ENCODE measurements at regions not wholly inside any gene's neighbourhood (a gene's known extent, or its start where the extent isn't known, plus 50 kb on each side); places are given as distances from the start of the nearest gene placed in this dataset.

- no peaks in the 10 kb centered on the region for H3K36me3 ChIP-seq (ENCODE audit: control insufficient read depth in 4 of 4, insufficient read depth in 4 of 4, low read length in 3 of 4)
- DNase-seq, result peak; percentile 1 to 9 (median 2)
- peaks cover 0 to 4% (median 1%) of the 10 kb centered on the region in 4 experiments for H3K4me1 ChIP-seq (ENCODE audit: control extremely low read depth in 1 of 4, control insufficient read depth in 4 of 4, insufficient read depth in 4 of 4, low read length in 3 of 4)
- no peaks in the 10 kb centered on the region for H3K9me3 ChIP-seq (ENCODE audit: control extremely low read depth in 1 of 5, control insufficient read depth in 4 of 5, insufficient read depth in 2 of 5, low read depth in 1 of 5, low read length in 4 of 5)
- no peak overlapping the region for H3K27ac ChIP-seq (ENCODE audit: insufficient read depth in 1 of 2, low read depth in 1 of 2, low read length in 2 of 2, poor library complexity in 1 of 2, severe bottlenecking in 2 of 2)
- peak overlapping the region in 3 of 7 experiments; percentile 5 to 45 (median 37) for H3K4me3 ChIP-seq (ENCODE audit: control insufficient read depth in 1 of 7, extremely low read depth in 1 of 7, insufficient read depth in 4 of 7, low read depth in 2 of 7, low read length in 6 of 7)
- WGBS (ENCODE audit: insufficient coverage), result 2% methylated on average over 97 of the region's 98 CpGs
- CTCF ChIA-PET, result no interaction called here
- H3K27me3 ChIP-seq (replicated peaks in 2 of 5; ENCODE audit: control insufficient read depth in 4 of 5, insufficient read depth in 5 of 5, low read length in 4 of 5), result peaks cover 8 to 54% (median 27%) of the 10 kb centered on the region in 5 experiments
- POLR2A ChIA-PET, result no interaction called here
Observed at GRCh38 chr7:153886506-153887441, 165.4 kb upstream of the DPP6 start.

DNA sequence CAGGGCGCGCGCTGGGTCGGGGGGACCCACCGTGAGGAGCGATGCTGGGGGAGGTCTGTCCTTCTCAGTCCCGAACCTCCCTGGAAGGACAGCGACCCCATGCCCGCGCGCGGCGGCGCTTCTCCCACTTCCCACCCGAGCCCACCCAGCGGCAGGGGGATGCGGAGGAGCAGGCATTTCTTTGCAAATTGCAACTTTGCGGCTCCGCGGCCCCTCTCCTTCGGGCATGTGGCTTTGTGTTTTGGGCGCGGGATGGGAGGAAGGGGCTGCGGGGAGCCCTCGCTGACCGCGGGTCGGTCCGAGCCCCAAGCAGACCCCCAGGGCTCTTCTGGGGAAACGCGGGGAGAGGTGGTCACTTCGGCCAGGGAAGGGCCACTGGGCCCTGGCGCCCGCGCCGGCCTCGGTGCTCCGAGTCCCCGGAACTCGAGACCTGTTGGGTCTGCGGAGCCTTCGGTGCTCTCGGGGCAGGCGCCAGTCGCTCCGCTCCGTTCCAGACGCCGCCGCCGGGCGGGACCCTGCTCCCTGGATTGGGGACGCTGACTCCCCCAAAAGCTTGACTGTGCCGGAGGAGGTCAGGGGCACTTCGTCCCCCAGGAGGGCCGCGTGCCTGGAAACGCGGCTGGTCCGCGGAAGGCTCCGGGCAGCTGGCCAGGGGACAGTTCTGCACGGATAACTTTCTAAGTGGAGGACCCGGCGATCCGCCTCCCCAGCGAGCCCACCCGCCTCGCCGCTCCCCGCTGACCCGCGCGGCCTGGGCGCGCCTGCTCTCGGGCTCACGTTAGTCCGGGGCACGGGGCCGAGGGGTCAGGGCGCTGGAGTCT, 164.2 kb upstream of the DPP6 start:
- no peak overlapping the region for H3K27ac ChIP-seq (ENCODE audit: insufficient read depth in 1 of 2, low read depth in 1 of 2, low read length in 2 of 2, poor library complexity in 1 of 2, severe bottlenecking in 2 of 2)
- H3K36me3 ChIP-seq (ENCODE audit: control insufficient read depth in 4 of 4, insufficient read depth in 4 of 4, low read length in 3 of 4), result no peaks in the 10 kb centered on the region
- H3K27me3 ChIP-seq (replicated peaks in 2 of 5; ENCODE audit: control insufficient read depth in 4 of 5, insufficient read depth in 5 of 5, low read length in 4 of 5), result peaks cover 8 to 54% (median 27%) of the 10 kb centered on the region in 5 experiments
- POLR2A ChIA-PET, result no interaction called here
- WGBS (ENCODE audit: insufficient coverage), result 3% methylated on average over 58 of the region's 82 CpGs
- CTCF ChIA-PET, result no interaction called here
- peaks cover 0 to 4% (median 1%) of the 10 kb centered on the region in 4 experiments for H3K4me1 ChIP-seq (ENCODE audit: control extremely low read depth in 1 of 4, control insufficient read depth in 4 of 4, insufficient read depth in 4 of 4, low read length in 3 of 4)
- H3K4me3 ChIP-seq (ENCODE audit: control insufficient read depth in 1 of 7, extremely low read depth in 1 of 7, insufficient read depth in 4 of 7, low read depth in 2 of 7, low read length in 6 of 7), result no peak overlapping the region
- H3K9me3 ChIP-seq (ENCODE audit: control extremely low read depth in 1 of 5, control insufficient read depth in 4 of 5, insufficient read depth in 2 of 5, low read depth in 1 of 5, low read length in 4 of 5), result no peaks in the 10 kb centered on the region
- no peak for DNase-seq

- Histone ChIP-seq H3K27ac (ENCODE audit: insufficient read depth in 1 of 2, low read depth in 1 of 2, low read length in 2 of 2, poor library complexity in 1 of 2, severe bottlenecking in 2 of 2) (no peak overlapping the region), H3K4me3 (ENCODE audit: control insufficient read depth in 1 of 7, extremely low read depth in 1 of 7, insufficient read depth in 4 of 7, low read depth in 2 of 7, low read length in 6 of 7) (no peak overlapping the region), H3K27me3 (replicated peaks in 2 of 5; ENCODE audit: control insufficient read depth in 4 of 5, insufficient read depth in 5 of 5, low read length in 4 of 5) (peaks cover 0 to 34% (median 23%) of the 10 kb centered on the region in 5 experiments), H3K9me3 (ENCODE audit: control extremely low read depth in 1 of 5, control insufficient read depth in 4 of 5, insufficient read depth in 2 of 5, low read depth in 1 of 5, low read length in 4 of 5) (no peaks in the 10 kb centered on the region), H3K4me1 (ENCODE audit: control extremely low read depth in 1 of 4, control insufficient read depth in 4 of 4, insufficient read depth in 4 of 4, low read length in 3 of 4) (peaks cover 0 to 2% (median 0%) of the 10 kb centered on the region in 4 experiments), H3K36me3 (ENCODE audit: control insufficient read depth in 4 of 4, insufficient read depth in 4 of 4, low read length in 3 of 4) (no peaks in the 10 kb centered on the region)
- WGBS (ENCODE audit: insufficient coverage), result 94% methylated on average over 4 of the region's 6 CpGs
- POLR2A ChIA-PET, result no interaction called here
- DNase-seq, result no peak
- CTCF ChIA-PET, result no interaction called here
Observed at GRCh38 chr7:153891990-153892389, 160.2 kb upstream of the DPP6 start.

GRCh38 chr7:153902862-153903261, 149.3 kb upstream of the DPP6 start:
- ChIA-PET CTCF (no interaction called here), POLR2A (no interaction called here)
- DNase-seq, result no peak
- Histone ChIP-seq H3K9me3 (ENCODE audit: control extremely low read depth in 1 of 5, control insufficient read depth in 4 of 5, insufficient read depth in 2 of 5, low read depth in 1 of 5, low read length in 4 of 5) (no peaks in the 10 kb centered on the region), H3K27me3 (replicated peaks in 2 of 5; ENCODE audit: control insufficient read depth in 4 of 5, insufficient read depth in 5 of 5, low read length in 4 of 5) (no peaks in the 10 kb centered on the region), H3K27ac (ENCODE audit: insufficient read depth in 1 of 2, low read depth in 1 of 2, low read length in 2 of 2, poor library complexity in 1 of 2, severe bottlenecking in 2 of 2) (no peak overlapping the region), H3K36me3 (ENCODE audit: control insufficient read depth in 4 of 4, insufficient read depth in 4 of 4, low read length in 3 of 4) (no peaks in the 10 kb centered on the region), H3K4me1 (ENCODE audit: control extremely low read depth in 1 of 4, control insufficient read depth in 4 of 4, insufficient read depth in 4 of 4, low read length in 3 of 4) (no peaks in the 10 kb centered on the region), H3K4me3 (ENCODE audit: control insufficient read depth in 1 of 7, extremely low read depth in 1 of 7, insufficient read depth in 4 of 7, low read depth in 2 of 7, low read length in 6 of 7) (no peak overlapping the region)
- 85% methylated on average over 3 of the region's 3 CpGs for WGBS (ENCODE audit: insufficient coverage)

DNA sequence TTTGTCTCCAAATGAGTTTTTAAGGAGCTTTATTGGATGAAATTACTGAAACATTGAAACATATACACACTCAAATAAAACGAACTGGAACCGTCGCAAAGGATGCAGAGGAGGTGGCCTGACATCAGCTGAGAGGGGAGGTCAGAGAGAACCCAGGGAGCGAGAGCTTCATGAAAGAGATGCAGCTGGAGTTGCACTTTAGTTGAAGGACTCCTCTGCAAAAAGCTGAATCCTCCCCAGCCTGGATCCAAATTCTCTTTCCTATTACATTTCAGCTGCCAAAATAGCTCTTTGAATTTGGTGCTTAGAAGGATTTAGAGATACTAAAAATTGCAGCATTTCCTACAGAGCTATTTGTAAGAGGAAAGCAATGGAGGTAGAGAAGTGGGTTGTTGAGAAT, 140.0 kb upstream of the DPP6 start:
- H3K4me3 ChIP-seq (ENCODE audit: control insufficient read depth in 1 of 7, extremely low read depth in 1 of 7, insufficient read depth in 4 of 7, low read depth in 2 of 7, low read length in 6 of 7), result no peak overlapping the region
- DNase-seq, result no peak
- POLR2A ChIA-PET, result no interaction called here
- no peaks in the 10 kb centered on the region for H3K9me3 ChIP-seq (ENCODE audit: control extremely low read depth in 1 of 5, control insufficient read depth in 4 of 5, insufficient read depth in 2 of 5, low read depth in 1 of 5, low read length in 4 of 5)
- H3K27ac ChIP-seq (ENCODE audit: insufficient read depth in 1 of 2, low read depth in 1 of 2, low read length in 2 of 2, poor library complexity in 1 of 2, severe bottlenecking in 2 of 2), result no peak overlapping the region
- CTCF ChIA-PET, result no interaction called here
- H3K4me1 ChIP-seq (ENCODE audit: control extremely low read depth in 1 of 4, control insufficient read depth in 4 of 4, insufficient read depth in 4 of 4, low read length in 3 of 4), result no peaks in the 10 kb centered on the region
- H3K36me3 ChIP-seq (ENCODE audit: control insufficient read depth in 4 of 4, insufficient read depth in 4 of 4, low read length in 3 of 4), result no peaks in the 10 kb centered on the region
- no peaks in the 10 kb centered on the region for H3K27me3 ChIP-seq (replicated peaks in 2 of 5; ENCODE audit: control insufficient read depth in 4 of 5, insufficient read depth in 5 of 5, low read length in 4 of 5)
- WGBS (ENCODE audit: insufficient coverage), result 97% methylated on average over 4 of the region's 4 CpGs

- Histone ChIP-seq H3K27me3 (replicated peaks in 2 of 5; ENCODE audit: control insufficient read depth in 4 of 5, insufficient read depth in 5 of 5, low read length in 4 of 5) (no peaks in the 10 kb centered on the region), H3K4me3 (ENCODE audit: control insufficient read depth in 1 of 7, extremely low read depth in 1 of 7, insufficient read depth in 4 of 7, low read depth in 2 of 7, low read length in 6 of 7) (no peak overlapping the region), H3K9me3 (ENCODE audit: control extremely low read depth in 1 of 5, control insufficient read depth in 4 of 5, insufficient read depth in 2 of 5, low read depth in 1 of 5, low read length in 4 of 5) (no peaks in the 10 kb centered on the region), H3K27ac (ENCODE audit: insufficient read depth in 1 of 2, low read depth in 1 of 2, low read length in 2 of 2, poor library complexity in 1 of 2, severe bottlenecking in 2 of 2) (no peak overlapping the region), H3K36me3 (ENCODE audit: control insufficient read depth in 4 of 4, insufficient read depth in 4 of 4, low read length in 3 of 4) (no peaks in the 10 kb centered on the region), H3K4me1 (ENCODE audit: control extremely low read depth in 1 of 4, control insufficient read depth in 4 of 4, insufficient read depth in 4 of 4, low read length in 3 of 4) (no peaks in the 10 kb centered on the region)
- DNase-seq, result no peak
- ChIA-PET POLR2A (no interaction called here), CTCF (no interaction called here)
- WGBS (ENCODE audit: insufficient coverage), result 80% methylated on average over 4 of the region's 5 CpGs
Observed at GRCh38 chr7:153920126-153920525, 132.1 kb upstream of the DPP6 start.

DNA sequence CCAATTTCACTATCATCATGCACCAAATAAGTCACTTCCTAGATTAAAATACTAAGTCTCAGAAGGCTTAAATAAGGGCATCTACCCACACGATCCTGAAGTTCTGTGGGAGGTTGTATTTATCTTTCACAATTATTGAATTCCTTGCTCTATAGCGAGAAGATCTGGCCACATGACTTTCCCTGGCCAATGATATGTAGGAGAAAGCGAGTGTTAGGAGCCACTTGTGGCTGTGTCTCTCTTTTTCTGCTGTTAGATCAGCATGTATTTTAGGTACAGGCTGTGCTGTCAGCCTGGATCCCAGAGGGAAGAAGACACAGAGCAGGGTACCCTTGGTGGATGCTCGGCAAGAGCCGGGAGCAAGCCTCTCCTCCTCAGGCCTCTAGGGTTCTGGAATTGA, 131.3 kb upstream of the DPP6 start:
- H3K4me1 ChIP-seq (ENCODE audit: control extremely low read depth in 1 of 4, control insufficient read depth in 4 of 4, insufficient read depth in 4 of 4, low read length in 3 of 4), result no peaks in the 10 kb centered on the region
- no peaks in the 10 kb centered on the region for H3K36me3 ChIP-seq (ENCODE audit: control insufficient read depth in 4 of 4, insufficient read depth in 4 of 4, low read length in 3 of 4)
- DNase-seq, result no peak
- H3K27ac ChIP-seq (ENCODE audit: insufficient read depth in 1 of 2, low read depth in 1 of 2, low read length in 2 of 2, poor library complexity in 1 of 2, severe bottlenecking in 2 of 2), result no peak overlapping the region
- POLR2A ChIA-PET, result no interaction called here
- H3K27me3 ChIP-seq (replicated peaks in 2 of 5; ENCODE audit: control insufficient read depth in 4 of 5, insufficient read depth in 5 of 5, low read length in 4 of 5), result no peaks in the 10 kb centered on the region
- CTCF ChIA-PET, result no interaction called here
- no peaks in the 10 kb centered on the region for H3K9me3 ChIP-seq (ENCODE audit: control extremely low read depth in 1 of 5, control insufficient read depth in 4 of 5, insufficient read depth in 2 of 5, low read depth in 1 of 5, low read length in 4 of 5)
- no peak overlapping the region for H3K4me3 ChIP-seq (ENCODE audit: control insufficient read depth in 1 of 7, extremely low read depth in 1 of 7, insufficient read depth in 4 of 7, low read depth in 2 of 7, low read length in 6 of 7)
- WGBS (ENCODE audit: insufficient coverage), result 94% methylated on average over 2 of the region's 5 CpGs

Data from common myeloid progenitor, CD34-positive (primary cell).